ENCODE measurements at regions not wholly inside any gene's neighbourhood (a gene's known extent, or its start where the extent isn't known, plus 50 kb on each side); places are given as distances from the start of the nearest gene placed in this dataset.

DNA sequence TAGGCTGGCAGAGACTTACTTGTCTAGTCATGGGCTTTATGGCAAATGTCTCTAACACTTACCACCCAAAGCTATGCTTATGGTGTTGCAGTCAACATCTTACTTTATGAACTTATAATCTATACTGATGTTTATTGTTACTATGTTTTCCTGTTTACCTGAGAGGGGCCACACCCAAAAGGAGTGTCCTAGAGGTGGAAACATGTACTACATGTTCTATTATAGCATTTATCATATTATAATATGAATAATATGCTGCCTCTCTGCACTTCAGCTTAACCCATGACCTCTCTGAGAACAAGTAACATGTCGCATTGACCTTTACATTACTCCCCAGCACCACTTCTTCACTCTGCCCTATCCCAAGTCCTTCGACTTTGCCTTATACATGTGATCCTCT is 501.8 kb downstream of the ETNK1 start:
- H3K27ac ChIP-seq (ENCODE audit: low read depth in 1 of 2, low read length in 2 of 2): no peak overlapping the region
- 38% methylated on average over 2 of the region's 2 CpGs for WGBS
- H3K4me1 ChIP-seq (ENCODE audit: control insufficient read depth in 4 of 4, insufficient read depth in 4 of 4, low read length in 3 of 4): no peaks in the 10 kb centered on the region
- no peak for DNase-seq (ENCODE audit: low spot score)
- H3K36me3 ChIP-seq (ENCODE audit: control insufficient read depth in 4 of 4, insufficient read depth in 3 of 4, low read depth in 1 of 4, low read length in 3 of 4): no peaks in the 10 kb centered on the region
- TF ChIP-seq NR2F2 (IDR thresholded peaks at IDR 0.05) (no peak), RAD21 (IDR thresholded peaks at IDR 0.05) (no peak), GABPA (IDR thresholded peaks at IDR 0.05 in 1 of 2, conservative IDR thresholded peaks at IDR 0.05 in 1 of 2) (no peak), JUND (IDR thresholded peaks at IDR 0.05) (no peak), HNF4G (IDR thresholded peaks at IDR 0.05) (no peak), EGR1 (IDR thresholded peaks at IDR 0.05; ENCODE audit: low read depth in 2 of 2) (no peak), HNF4A (conservative IDR thresholded peaks at IDR 0.05) (no peak), MAX (IDR thresholded peaks at IDR 0.05) (no peak), SP1 (IDR thresholded peaks at IDR 0.05) (no peak), ZBTB33 (IDR thresholded peaks at IDR 0.05) (no peak), YY1 (IDR thresholded peaks at IDR 0.05) (no peak)
- TF ChIP-seq, protein P1, sequence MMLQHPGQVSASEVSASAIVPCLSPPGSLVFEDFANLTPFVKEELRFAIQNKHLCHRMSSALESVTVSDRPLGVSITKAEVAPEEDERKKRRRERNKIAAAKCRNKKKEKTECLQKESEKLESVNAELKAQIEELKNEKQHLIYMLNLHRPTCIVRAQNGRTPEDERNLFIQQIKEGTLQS (IDR thresholded peaks at IDR 0.05): no peak
- TF ChIP-seq, protein P2, sequence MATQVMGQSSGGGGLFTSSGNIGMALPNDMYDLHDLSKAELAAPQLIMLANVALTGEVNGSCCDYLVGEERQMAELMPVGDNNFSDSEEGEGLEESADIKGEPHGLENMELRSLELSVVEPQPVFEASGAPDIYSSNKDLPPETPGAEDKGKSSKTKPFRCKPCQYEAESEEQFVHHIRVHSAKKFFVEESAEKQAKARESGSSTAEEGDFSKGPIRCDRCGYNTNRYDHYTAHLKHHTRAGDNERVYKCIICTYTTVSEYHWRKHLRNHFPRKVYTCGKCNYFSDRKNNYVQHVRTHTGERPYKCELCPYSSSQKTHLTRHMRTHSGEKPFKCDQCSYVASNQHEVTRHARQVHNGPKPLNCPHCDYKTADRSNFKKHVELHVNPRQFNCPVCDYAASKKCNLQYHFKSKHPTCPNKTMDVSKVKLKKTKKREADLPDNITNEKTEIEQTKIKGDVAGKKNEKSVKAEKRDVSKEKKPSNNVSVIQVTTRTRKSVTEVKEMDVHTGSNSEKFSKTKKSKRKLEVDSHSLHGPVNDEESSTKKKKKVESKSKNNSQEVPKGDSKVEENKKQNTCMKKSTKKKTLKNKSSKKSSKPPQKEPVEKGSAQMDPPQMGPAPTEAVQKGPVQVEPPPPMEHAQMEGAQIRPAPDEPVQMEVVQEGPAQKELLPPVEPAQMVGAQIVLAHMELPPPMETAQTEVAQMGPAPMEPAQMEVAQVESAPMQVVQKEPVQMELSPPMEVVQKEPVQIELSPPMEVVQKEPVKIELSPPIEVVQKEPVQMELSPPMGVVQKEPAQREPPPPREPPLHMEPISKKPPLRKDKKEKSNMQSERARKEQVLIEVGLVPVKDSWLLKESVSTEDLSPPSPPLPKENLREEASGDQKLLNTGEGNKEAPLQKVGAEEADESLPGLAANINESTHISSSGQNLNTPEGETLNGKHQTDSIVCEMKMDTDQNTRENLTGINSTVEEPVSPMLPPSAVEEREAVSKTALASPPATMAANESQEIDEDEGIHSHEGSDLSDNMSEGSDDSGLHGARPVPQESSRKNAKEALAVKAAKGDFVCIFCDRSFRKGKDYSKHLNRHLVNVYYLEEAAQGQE (IDR thresholded peaks at IDR 0.05): no peak
- no peak overlapping the region for H3K4me3 ChIP-seq (ENCODE audit: low read depth in 1 of 3, low read length in 3 of 3)
- no peak overlapping the region for H3K9ac ChIP-seq (ENCODE audit: low read depth in 1 of 2, low read length in 2 of 2)
- H3K9me3 ChIP-seq (ENCODE audit: control insufficient read depth in 4 of 4, low read length in 3 of 4): no peaks in the 10 kb centered on the region
- no peaks in the 10 kb centered on the region for H3K27me3 ChIP-seq (ENCODE audit: control insufficient read depth in 4 of 4, insufficient read depth in 4 of 4, low read length in 3 of 4)

- TF ChIP-seq SP1 (IDR thresholded peaks at IDR 0.05) (no peak), FOXA2 (IDR thresholded peaks at IDR 0.05) (no peak), HNF4G (IDR thresholded peaks at IDR 0.05) (no peak), HNF4A (conservative IDR thresholded peaks at IDR 0.05) (no peak), TAF1 (conservative IDR thresholded peaks at IDR 0.05) (no peak), YY1 (IDR thresholded peaks at IDR 0.05) (no peak), ZBTB33 (IDR thresholded peaks at IDR 0.05) (no peak), MAX (IDR thresholded peaks at IDR 0.05) (no peak)
- TF ChIP-seq, protein P2 (IDR thresholded peaks at IDR 0.05): no peak
- 85% methylated on average over 3 of the region's 3 CpGs for WGBS
- Histone ChIP-seq H3K9ac (ENCODE audit: low read depth in 1 of 2, low read length in 2 of 2) (no peak overlapping the region), H3K9me3 (ENCODE audit: control insufficient read depth in 4 of 4, low read length in 3 of 4) (no peaks in the 10 kb centered on the region), H3K27me3 (ENCODE audit: control insufficient read depth in 4 of 4, insufficient read depth in 4 of 4, low read length in 3 of 4) (no peaks in the 10 kb centered on the region), H3K4me1 (ENCODE audit: control insufficient read depth in 4 of 4, insufficient read depth in 4 of 4, low read length in 3 of 4) (no peaks in the 10 kb centered on the region), H3K4me3 (ENCODE audit: low read depth in 1 of 3, low read length in 3 of 3) (no peak overlapping the region), H3K27ac (ENCODE audit: low read depth in 1 of 2, low read length in 2 of 2) (no peak overlapping the region), H3K36me3 (ENCODE audit: control insufficient read depth in 4 of 4, insufficient read depth in 3 of 4, low read depth in 1 of 4, low read length in 3 of 4) (no peaks in the 10 kb centered on the region)
- no peak for DNase-seq (ENCODE audit: low spot score)
Measured at GRCh38 chr12:23127701-23128100, 502.7 kb downstream of the ETNK1 start.

Measured in liver (tissue), 7 donors.